Activated naive CD4-positive, alpha-beta T cell treated with anti-CD3 and anti-CD28 coated beads for 36 hours (primary cell): ENCODE measurements at regions not wholly inside any gene's neighbourhood (a gene's known extent, or its start where the extent isn't known, plus 50 kb on each side); places are given as distances from the start of the nearest gene placed in this dataset.
A peak's percentile ranks its signal among the peaks of the same experiment; 100 is the strongest.

Experiments
- CTCF ChIA-PET: fragments of 350-600 bp; sonication (Branson Sonifier 250); formaldehyde crosslinking; loops from one replicate; lab custom pipeline; 2021; ENCODE audit warnings: antibody characterized with exemption; lab: Charles Lee
- DNase-seq: peaks from one replicate; pipeline ENCODE4 v3.0.0-alpha.2; 2020
- H3K27ac Mint-ChIP-seq: one replicate; pipeline ENCODE4 v1.8.0; 2021; ENCODE audit warnings: mild to moderate bottlenecking, mixed read lengths
- H3K27me3 Mint-ChIP-seq: one replicate; pipeline ENCODE4 v1.8.0; 2021; ENCODE audit warnings: low read depth, mixed read lengths
- H3K36me3 Mint-ChIP-seq: one replicate; pipeline ENCODE4 v1.8.0; 2021; ENCODE audit warnings: low read depth, mixed read lengths
- H3K4me1 Mint-ChIP-seq: one replicate; pipeline ENCODE4 v1.8.0; 2021; ENCODE audit warnings: low read depth, mixed read lengths
- H3K4me3 Mint-ChIP-seq: one replicate; pipeline ENCODE4 v1.8.0; 2021; ENCODE audit warnings: mild to moderate bottlenecking, moderate library complexity, mixed read lengths
- H3K9me3 Mint-ChIP-seq: one replicate; pipeline ENCODE4 v1.8.0; 2021; ENCODE audit warnings: mixed read lengths
- intact Hi-C: fragments of 100-400 bp; cut with micrococcal nuclease; formaldehyde crosslinking; loops from one replicate; pipeline ENCODE4 v1.15.1; 2023

GRCh38 chr2:161533218-161533617, 91.0 kb upstream of the SLC4A10 start:
- Mint-ChIP-seq H3K27ac (no peak overlapping the region), H3K9me3 (peaks cover 10% of the 10 kb centered on the region), H3K27me3 (peaks cover 19% of the 10 kb centered on the region), H3K36me3 (no peaks in the 10 kb centered on the region), H3K4me3 (no peak overlapping the region), H3K4me1 (no peaks in the 10 kb centered on the region)
- intact Hi-C loops = no loop called here
- CTCF ChIA-PET = no interaction called here
- DNase-seq = no peak

- H3K36me3 Mint-ChIP-seq = no peaks in the 10 kb centered on the region
Measured at GRCh38 chr2:161546635-161547034, 77.6 kb upstream of the SLC4A10 start.

GRCh38 chr2:161547130-161547529, 77.1 kb upstream of the SLC4A10 start:
- Mint-ChIP-seq H3K4me1 (no peaks in the 10 kb centered on the region), H3K27me3 (peaks cover 5% of the 10 kb centered on the region), H3K9me3 (no peaks in the 10 kb centered on the region), H3K27ac (no peak overlapping the region), H3K4me3 (no peak overlapping the region), H3K36me3 (no peaks in the 10 kb centered on the region)
- intact Hi-C loops = no loop called here
- CTCF ChIA-PET = no interaction called here
- no peak for DNase-seq

More at GRCh38 chr2:161546635-161547034, 77.6 kb upstream of the SLC4A10 start:
- CTCF ChIA-PET = no interaction called here
- H3K27ac Mint-ChIP-seq = no peak overlapping the region
- H3K4me1 Mint-ChIP-seq = no peaks in the 10 kb centered on the region
- no peak overlapping the region for H3K4me3 Mint-ChIP-seq
- H3K9me3 Mint-ChIP-seq = no peaks in the 10 kb centered on the region
- DNase-seq = no peak
- H3K27me3 Mint-ChIP-seq = peaks cover 3% of the 10 kb centered on the region
- intact Hi-C loops = no loop called here

- Mint-ChIP-seq H3K4me3 (no peak overlapping the region), H3K4me1 (no peaks in the 10 kb centered on the region), H3K36me3 (no peaks in the 10 kb centered on the region), H3K9me3 (no peaks in the 10 kb centered on the region), H3K27me3 (peaks cover 8% of the 10 kb centered on the region), H3K27ac (no peak overlapping the region)
- intact Hi-C loops = loop anchor here (10.0 kb wide), 1 partner anchor 267 kb away; no protein-coding TSS in a partner anchor
- CTCF ChIA-PET = no interaction called here
- no peak for DNase-seq
Measured at GRCh38 chr2:161552015-161552414, 72.2 kb upstream of the SLC4A10 start.

- no peaks in the 10 kb centered on the region for H3K36me3 Mint-ChIP-seq
- DNase-seq = no peak
- intact Hi-C loops = loop anchor here (5.0 to 10.0 kb wide), 2 partner anchors 271 to 334 kb away; no protein-coding TSS in a partner anchor
- H3K27me3 Mint-ChIP-seq = peaks cover 12% of the 10 kb centered on the region
- no peak overlapping the region for H3K27ac Mint-ChIP-seq
- no peaks in the 10 kb centered on the region for H3K4me1 Mint-ChIP-seq
- no peaks in the 10 kb centered on the region for H3K9me3 Mint-ChIP-seq
- CTCF ChIA-PET = no interaction called here
- H3K4me3 Mint-ChIP-seq = no peak overlapping the region
Measured at GRCh38 chr2:161555826-161556225, 68.4 kb upstream of the SLC4A10 start.

GRCh38 chr2:161556440-161556839, 67.8 kb upstream of the SLC4A10 start:
- Mint-ChIP-seq H3K4me1 (no peaks in the 10 kb centered on the region), H3K36me3 (no peaks in the 10 kb centered on the region), H3K9me3 (no peaks in the 10 kb centered on the region), H3K27ac (no peak overlapping the region), H3K4me3 (no peak overlapping the region), H3K27me3 (peaks cover 13% of the 10 kb centered on the region)
- intact Hi-C loops = loop anchor here (5.0 to 10.0 kb wide), 2 partner anchors 272 to 334 kb away; no protein-coding TSS in a partner anchor
- no peak for DNase-seq
- CTCF ChIA-PET = no interaction called here

GRCh38 chr2:161557538-161557937, 66.7 kb upstream of the SLC4A10 start:
- CTCF ChIA-PET = no interaction called here
- no peak overlapping the region for H3K27ac Mint-ChIP-seq
- DNase-seq = no peak
- no peaks in the 10 kb centered on the region for H3K36me3 Mint-ChIP-seq
- no peaks in the 10 kb centered on the region for H3K4me1 Mint-ChIP-seq
- H3K9me3 Mint-ChIP-seq = peaks cover 5% of the 10 kb centered on the region
- H3K4me3 Mint-ChIP-seq = no peak overlapping the region
- intact Hi-C loops = loop anchor here (5.0 to 10.0 kb wide), 2 partner anchors 273 to 335 kb away; no protein-coding TSS in a partner anchor
- H3K27me3 Mint-ChIP-seq = peaks cover 14% of the 10 kb centered on the region

GRCh38 chr2:161564906-161565305, 59.3 kb upstream of the SLC4A10 start:
- intact Hi-C loops = no loop called here
- CTCF ChIA-PET = no interaction called here
- H3K36me3 Mint-ChIP-seq = peaks cover 2% of the 10 kb centered on the region

GRCh38 chr2:161569401-161569800, 54.8 kb upstream of the SLC4A10 start:
- Mint-ChIP-seq H3K9me3 (peaks cover 12% of the 10 kb centered on the region), H3K27ac (peak overlapping the region; percentile 13), H3K36me3 (peaks cover 2% of the 10 kb centered on the region), H3K4me3 (no peak overlapping the region), H3K27me3 (peaks cover 13% of the 10 kb centered on the region), H3K4me1 (peaks cover 18% of the 10 kb centered on the region)
- no peak for DNase-seq
- CTCF ChIA-PET = no interaction called here
- intact Hi-C loops = no loop called here

More at GRCh38 chr2:161564906-161565305, 59.3 kb upstream of the SLC4A10 start:
- Mint-ChIP-seq H3K27me3 (peaks cover 33% of the 10 kb centered on the region), H3K4me1 (peaks cover 11% of the 10 kb centered on the region), H3K9me3 (peaks cover 25% of the 10 kb centered on the region), H3K4me3 (no peak overlapping the region), H3K27ac (no peak overlapping the region)
- DNase-seq = no peak

- peaks cover 18% of the 10 kb centered on the region for H3K4me1 Mint-ChIP-seq
- peaks cover 7% of the 10 kb centered on the region for H3K9me3 Mint-ChIP-seq
- no peak for DNase-seq
- peaks cover 13% of the 10 kb centered on the region for H3K27me3 Mint-ChIP-seq
- CTCF ChIA-PET = interaction anchor here (0.6 to 1.2 kb wide), 4 partner anchors 9 to 384 kb away, joined by 3 read pairs; no protein-coding TSS in a partner anchor
- no peak overlapping the region for H3K4me3 Mint-ChIP-seq
- no peak overlapping the region for H3K27ac Mint-ChIP-seq
- H3K36me3 Mint-ChIP-seq = no peaks in the 10 kb centered on the region
- intact Hi-C loops = loop anchor here (5.0 kb wide), 1 partner anchor 348 kb away; no protein-coding TSS in a partner anchor
Measured at GRCh38 chr2:161570424-161571050, 53.7 kb upstream of the SLC4A10 start.

- H3K27ac Mint-ChIP-seq = no peak overlapping the region
- intact Hi-C loops = loop anchor here (5.0 kb wide), 1 partner anchor 349 kb away; no protein-coding TSS in a partner anchor
- H3K27me3 Mint-ChIP-seq = peaks cover 12% of the 10 kb centered on the region
- H3K9me3 Mint-ChIP-seq = peaks cover 2% of the 10 kb centered on the region
- no peaks in the 10 kb centered on the region for H3K36me3 Mint-ChIP-seq
- no peak for DNase-seq
- CTCF ChIA-PET = interaction anchor here (1.1 to 1.2 kb wide), 2 partner anchors 9 to 60 kb away, joined by 3 read pairs; no protein-coding TSS in a partner anchor
- H3K4me1 Mint-ChIP-seq = peaks cover 18% of the 10 kb centered on the region
- H3K4me3 Mint-ChIP-seq = no peak overlapping the region
Measured at GRCh38 chr2:161571051-161571429, 53.2 kb upstream of the SLC4A10 start.
